GM10266 (cell line): ENCODE measurements at regions not wholly inside any gene's neighbourhood (a gene's known extent, or its start where the extent isn't known, plus 50 kb on each side); places are given as distances from the start of the nearest gene placed in this dataset.

ENCODE experiments used
- DNase-seq: peaks from one replicate; pipeline ENCODE4 v3.0.0; 2012; ENCODE audit errors: extremely low spot score
- CTCF ChIP-seq: IDR thresholded peaks from 2 replicates; pipeline ENCODE4 v1.5.1; 2012; ENCODE audit warnings: mild to moderate bottlenecking, low read depth; ENCODE audit not compliant: control insufficient read depth, insufficient read depth; ENCODE audit errors: missing control alignments

GRCh38 chr14:62546862-62547474 lies 498.3 kb downstream of the KCNH5 start:
- TF ChIP-seq CTCF, result no peak
- DNase-seq, result no peak

- no peak for DNase-seq
- no peak for TF ChIP-seq CTCF
These were observed 487.8 kb downstream of the KCNH5 start for GRCh38 chr14:62557416-62557815.

GRCh38 chr14:62558451-62558850 lies 486.8 kb downstream of the KCNH5 start:
- TF ChIP-seq CTCF, result no peak
- no peak for DNase-seq

GRCh38 chr14:62585247-62585646 lies 460.0 kb downstream of the KCNH5 start:
- TF ChIP-seq CTCF, result no peak
- no peak for DNase-seq

GRCh38 chr14:62592877-62593276 lies 452.4 kb downstream of the KCNH5 start:
- no peak for DNase-seq
- TF ChIP-seq CTCF, result no peak

- no peak for TF ChIP-seq CTCF
- no peak for DNase-seq
These were observed 448.1 kb downstream of the KCNH5 start for GRCh38 chr14:62597143-62597542.

GRCh38 chr14:62599616-62600385 lies 445.5 kb downstream of the KCNH5 start:
- DNase-seq, result no peak
- TF ChIP-seq CTCF, result no peak
